HG02884 (cell line): ENCODE measurements at regions not wholly inside any gene's neighbourhood (a gene's known extent, or its start where the extent isn't known, plus 50 kb on each side); places are given as distances from the start of the nearest gene placed in this dataset.

ENCODE experiments used
- ATAC-seq: cut with Tn5 transposase; IDR thresholded peaks from one replicate; pipeline ENCODE4 v1.9.1; 2021; ENCODE audit warnings: mild to moderate bottlenecking, moderate library complexity; ENCODE audit not compliant: unreplicated experiment

- no peak for ATAC-seq
These were observed 68.5 kb upstream of the GATB start for GRCh38 chr4:151829309-151829708.

- no peak for ATAC-seq
These were observed 63.8 kb upstream of the GATB start for GRCh38 chr4:151824656-151825055.

DNA sequence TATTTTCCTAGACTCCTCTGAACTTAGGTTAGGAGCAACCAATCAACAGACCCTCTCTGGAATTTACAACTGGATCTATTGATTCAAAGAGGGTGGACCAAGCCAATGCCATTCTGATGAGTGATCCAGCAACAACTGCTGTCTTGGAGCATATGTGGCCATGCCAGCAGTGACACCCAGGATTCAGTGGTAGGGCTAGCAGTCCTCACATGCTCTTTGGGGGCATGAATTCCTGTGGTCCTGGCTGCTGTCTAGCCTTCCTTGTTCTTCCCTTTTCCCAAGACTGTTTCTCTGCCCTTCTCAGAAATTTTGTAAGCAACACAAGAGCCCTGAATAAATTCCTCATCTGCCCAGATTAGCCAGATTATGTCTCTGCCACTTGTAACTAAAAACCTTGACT, 61.5 kb upstream of the GATB start:
- no peak for ATAC-seq

DNA sequence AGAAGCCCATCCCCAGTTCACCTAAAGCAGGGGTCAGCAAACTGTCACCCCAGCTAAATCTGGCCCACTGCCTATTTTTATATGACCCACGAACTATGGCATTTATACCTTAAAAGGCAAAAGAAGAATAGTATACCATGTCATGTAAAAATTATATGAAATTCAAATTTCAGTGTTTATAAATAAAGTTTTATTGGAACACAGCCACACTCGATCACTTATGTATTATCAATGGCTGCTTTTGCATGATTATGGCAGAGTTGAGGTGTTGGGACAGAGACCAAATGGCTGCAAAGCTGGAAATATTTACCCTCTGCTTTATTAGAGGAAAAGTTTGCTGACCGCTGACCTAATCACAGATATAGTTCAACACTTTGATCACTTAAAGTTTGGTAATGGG, 59.2 kb upstream of the GATB start:
- ATAC-seq, result no peak

GRCh38 chr4:151811403-151811802, 50.6 kb upstream of the GATB start:
- no peak for ATAC-seq
